AG04450 (cell line): ENCODE measurements at regions not wholly inside any gene's neighbourhood (a gene's known extent, or its start where the extent isn't known, plus 50 kb on each side); places are given as distances from the start of the nearest gene placed in this dataset.

Experiments used
- CTCF ChIA-PET: fragments of 300-600, 350-600 bp; formaldehyde crosslinking; extraction: SDS; loops from one replicate; lab custom pipeline; 2022; ENCODE audit warnings: antibody characterized with exemption, inconsistent platforms; lab: Charles Lee
- POLR2A ChIA-PET: fragments of 350-600 bp; formaldehyde crosslinking; extraction: SDS; loops from one replicate; lab custom pipeline; 2021; ENCODE audit warnings: antibody characterized with exemption, inconsistent platforms; lab: Yijun Ruan, JAX
- DNase-seq: peaks from one replicate; pipeline ENCODE4 v3.0.0-alpha.2; 2011; ENCODE audit warnings: low read depth, low spot score
- H3K27ac ChIP-seq: one replicate; pipeline ENCODE4 v1.5.1; 2012; ENCODE audit warnings: low read depth, low read length, control low read depth
- H3K27me3 ChIP-seq: one replicate; pipeline ENCODE4 v1.6.0; 2012; ENCODE audit warnings: low read length; ENCODE audit not compliant: control insufficient read depth, insufficient read depth
- H3K4me3 ChIP-seq: 2 replicates; pipeline ENCODE4 v1.5.1; 2011; ENCODE audit warnings: mild to moderate bottlenecking, low read depth, low read length, control low read depth
- H3K9me3 ChIP-seq: 2 replicates; pipeline ENCODE4 v1.5.1; 2012; ENCODE audit warnings: low read length; ENCODE audit not compliant: control insufficient read depth, insufficient read depth
- TF ChIP-seq, protein P1 (sequence below): IDR thresholded peaks from 2 replicates; pipeline ENCODE4 v1.5.1; 2011; ENCODE audit warnings: low read depth, low read length, control low read depth, inconsistent platforms

DNA sequence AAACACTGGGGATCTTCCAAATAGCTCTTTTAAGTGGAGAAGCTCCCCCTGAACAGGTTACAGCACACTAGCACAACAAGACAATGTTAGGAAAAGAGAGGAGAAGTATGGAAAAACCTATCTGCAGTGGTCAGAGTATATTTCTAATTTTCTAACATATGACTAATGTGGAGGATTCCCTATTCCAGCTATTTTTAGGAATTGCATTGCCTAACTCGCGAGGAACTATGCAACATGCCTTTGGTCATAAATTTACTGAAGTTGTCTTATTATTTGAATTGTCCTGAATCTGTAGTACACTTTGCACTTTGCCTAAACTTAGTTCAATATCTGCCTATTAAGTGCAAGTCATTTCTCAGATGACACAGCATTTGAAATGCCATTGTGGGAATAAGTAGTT lies 381.4 kb downstream of the CCDC85A start:
- peaks cover 5% of the 10 kb centered on the region; the same call in 1 of the 2 replicates for H3K9me3 ChIP-seq
- TF ChIP-seq, protein P1, sequence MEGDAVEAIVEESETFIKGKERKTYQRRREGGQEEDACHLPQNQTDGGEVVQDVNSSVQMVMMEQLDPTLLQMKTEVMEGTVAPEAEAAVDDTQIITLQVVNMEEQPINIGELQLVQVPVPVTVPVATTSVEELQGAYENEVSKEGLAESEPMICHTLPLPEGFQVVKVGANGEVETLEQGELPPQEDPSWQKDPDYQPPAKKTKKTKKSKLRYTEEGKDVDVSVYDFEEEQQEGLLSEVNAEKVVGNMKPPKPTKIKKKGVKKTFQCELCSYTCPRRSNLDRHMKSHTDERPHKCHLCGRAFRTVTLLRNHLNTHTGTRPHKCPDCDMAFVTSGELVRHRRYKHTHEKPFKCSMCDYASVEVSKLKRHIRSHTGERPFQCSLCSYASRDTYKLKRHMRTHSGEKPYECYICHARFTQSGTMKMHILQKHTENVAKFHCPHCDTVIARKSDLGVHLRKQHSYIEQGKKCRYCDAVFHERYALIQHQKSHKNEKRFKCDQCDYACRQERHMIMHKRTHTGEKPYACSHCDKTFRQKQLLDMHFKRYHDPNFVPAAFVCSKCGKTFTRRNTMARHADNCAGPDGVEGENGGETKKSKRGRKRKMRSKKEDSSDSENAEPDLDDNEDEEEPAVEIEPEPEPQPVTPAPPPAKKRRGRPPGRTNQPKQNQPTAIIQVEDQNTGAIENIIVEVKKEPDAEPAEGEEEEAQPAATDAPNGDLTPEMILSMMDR, result no peak
- POLR2A ChIA-PET, result no interaction called here
- CTCF ChIA-PET, result no interaction called here
- no peak overlapping the region for H3K27ac ChIP-seq
- no peak overlapping the region for H3K4me3 ChIP-seq
- no peak for DNase-seq
- H3K27me3 ChIP-seq, result no peaks in the 10 kb centered on the region

DNA sequence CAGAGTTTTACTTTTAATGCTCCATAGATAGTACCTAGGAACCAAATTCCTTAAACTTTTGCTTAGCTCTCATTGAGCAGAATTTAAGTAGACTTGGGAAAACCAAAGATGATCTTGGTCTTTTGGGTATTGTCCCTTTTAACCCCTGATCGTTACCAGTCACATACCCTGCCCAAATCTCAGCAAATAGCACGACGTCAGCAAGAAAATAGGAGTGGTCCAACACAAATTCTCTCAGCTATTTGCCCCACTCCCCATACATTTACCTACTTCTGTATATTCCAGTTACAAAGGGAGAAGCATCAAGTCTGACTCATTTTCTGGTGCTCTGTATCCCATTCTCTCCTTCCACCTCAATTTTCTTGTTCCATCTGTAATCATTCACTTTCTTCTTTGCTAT lies 387.3 kb downstream of the CCDC85A start:
- TF ChIP-seq, protein P1, result no peak
- DNase-seq, result no peak
- Histone ChIP-seq H3K4me3 (no peak overlapping the region), H3K9me3 (0 out of 2 replicates have a peak, but pooled peaks cover 2% of the 10 kb centered on the region), H3K27ac (no peak overlapping the region), H3K27me3 (no peaks in the 10 kb centered on the region)
- POLR2A ChIA-PET, result no interaction called here
- CTCF ChIA-PET, result no interaction called here

DNA sequence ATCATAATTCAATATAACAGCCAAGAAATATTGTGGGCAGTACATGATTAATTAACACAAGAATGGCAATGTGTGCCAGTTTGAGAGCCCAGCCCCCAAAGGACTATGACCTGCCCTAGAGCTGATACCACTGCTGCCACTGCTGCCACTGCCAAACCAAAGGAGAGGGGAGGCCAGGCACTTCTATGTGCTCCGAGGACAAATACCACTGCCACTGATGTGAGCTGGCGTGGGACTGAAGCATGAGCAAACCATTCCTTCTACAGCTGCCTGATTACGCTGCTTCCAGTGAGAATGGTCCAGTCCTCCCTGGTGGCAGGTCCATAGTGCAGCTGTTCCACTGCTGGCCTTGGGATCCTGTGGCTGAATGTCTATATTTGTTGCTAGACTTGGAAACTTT lies 392.2 kb downstream of the CCDC85A start:
- CTCF ChIA-PET, result no interaction called here
- Histone ChIP-seq H3K9me3 (0 out of 2 replicates have a peak, but pooled peaks cover 7% of the 10 kb centered on the region), H3K4me3 (no peak overlapping the region), H3K27ac (no peak overlapping the region), H3K27me3 (no peaks in the 10 kb centered on the region)
- no peak for DNase-seq
- POLR2A ChIA-PET, result no interaction called here
- TF ChIP-seq, protein P1, result no peak

DNA sequence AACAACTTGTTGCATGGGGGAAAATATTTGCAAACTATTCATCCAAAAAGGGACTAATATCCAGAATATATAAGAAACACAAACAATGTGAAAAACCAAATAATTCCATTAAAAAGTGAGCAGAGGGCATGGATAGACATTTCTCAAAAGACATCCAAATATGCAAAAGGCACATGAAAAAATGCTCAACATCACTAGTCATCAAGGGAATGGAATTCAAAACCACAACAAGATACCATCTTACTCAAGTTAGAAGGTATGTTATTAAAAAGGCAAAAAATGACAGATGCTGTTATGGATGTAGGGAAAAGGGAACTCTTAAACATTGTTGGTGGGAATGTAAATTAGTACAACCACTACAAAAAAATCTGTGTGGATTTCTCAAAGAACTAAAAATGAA lies 396.5 kb downstream of the CCDC85A start:
- Histone ChIP-seq H3K27ac (no peak overlapping the region), H3K9me3 (0 out of 2 replicates have a peak, but pooled peaks cover 7% of the 10 kb centered on the region), H3K4me3 (no peak overlapping the region), H3K27me3 (no peaks in the 10 kb centered on the region)
- ChIA-PET POLR2A (no interaction called here), CTCF (interaction anchor here (0.7 kb wide), 1 partner anchor 862 kb away, joined by 4 read pairs; no protein-coding TSS in a partner anchor)
- DNase-seq, result no peak
- TF ChIP-seq, protein P1, result no peak

DNA sequence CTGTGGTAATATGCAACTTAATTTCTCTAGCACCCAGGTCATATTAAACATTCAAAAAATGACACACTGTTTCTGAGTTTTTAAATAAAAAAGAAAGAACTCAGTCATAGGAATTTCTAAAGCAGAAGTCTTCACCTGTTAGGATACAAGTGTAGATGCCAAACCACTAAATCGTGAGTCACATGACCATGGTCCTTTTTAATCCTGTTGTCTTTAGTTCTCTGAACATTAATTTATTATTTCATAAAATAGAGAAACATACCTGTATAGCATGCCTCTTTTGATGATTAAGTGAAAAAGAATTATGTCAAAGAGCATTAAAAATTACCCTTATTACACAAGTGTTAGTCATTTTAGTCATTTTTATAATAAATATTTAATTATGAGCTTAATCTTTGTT lies 398.8 kb downstream of the CCDC85A start:
- Histone ChIP-seq H3K27ac (no peak overlapping the region), H3K4me3 (no peak overlapping the region), H3K27me3 (no peaks in the 10 kb centered on the region), H3K9me3 (no peaks in the 10 kb centered on the region)
- POLR2A ChIA-PET, result no interaction called here
- CTCF ChIA-PET, result no interaction called here
- TF ChIP-seq, protein P1, result no peak
- no peak for DNase-seq
